Thoracic aorta (tissue), 2 donors: ENCODE measurements at regions not wholly inside any gene's neighbourhood (a gene's known extent, or its start where the extent isn't known, plus 50 kb on each side); places are given as distances from the start of the nearest gene placed in this dataset.

Experiments
- ATAC-seq: fragments of 150-250 bp; one replicate; pipeline ENCODE4 v1.8.0; 2017; ENCODE audit warnings: low read depth; ENCODE audit not compliant: insufficient number of reproducible peaks, low FRiP score
- DNase-seq: peaks from one replicate; pipeline ENCODE4 v3.0.0-alpha.2; 2020; ENCODE audit warnings: low spot score
- H3K27ac ChIP-seq, 2 donors: fragments of 200-600 bp; sonication (generic); 1 replicate in 1 of 2; 2 replicates in 1 of 2; pipeline ENCODE4 v1.5.1; 2016; ENCODE audit warnings: mild to moderate bottlenecking in 2 of 2, moderate library complexity in 2 of 2
- H3K27me3 ChIP-seq: fragments of 200-600 bp; sonication (generic); replicated peaks from 2 replicates; pipeline ENCODE4 v1.6.0; 2016; ENCODE audit warnings: mild to moderate bottlenecking; ENCODE audit not compliant: insufficient read depth
- H3K36me3 ChIP-seq: fragments of 200-600 bp; sonication (generic); one replicate; pipeline ENCODE4 v1.5.1; 2016
- H3K4me1 ChIP-seq, 2 donors: fragments of 200-600 bp; sonication (generic); 1 replicate in 1 of 2; 2 replicates in 1 of 2; pipeline versions ENCODE4 v1.5.1 to v1.6.0; 2016; ENCODE audit warnings: low read depth in 2 of 2, mild to moderate bottlenecking in 1 of 2; ENCODE audit not compliant: control insufficient read depth in 1 of 2
- H3K4me3 ChIP-seq: fragments of 200-600 bp; sonication (generic); 2 replicates; pipeline ENCODE4 v1.5.1; 2016; ENCODE audit warnings: mild to moderate bottlenecking
- H3K9me3 ChIP-seq: fragments of 200-600 bp; sonication (generic); 2 replicates; pipeline ENCODE4 v1.5.1; 2016
- CTCF ChIP-seq: fragments of 200-600 bp; sonication (generic); IDR thresholded peaks from one replicate; pipeline ENCODE4 v1.5.1; 2019; ENCODE audit warnings: antibody characterized with exemption

- Histone ChIP-seq H3K27ac (no peak overlapping the region), H3K27me3 (no peaks in the 10 kb centered on the region), H3K9me3 (no peaks in the 10 kb centered on the region), H3K4me1 (no peaks in the 10 kb centered on the region), H3K4me3 (no peak overlapping the region), H3K36me3 (no peaks in the 10 kb centered on the region)
- DNase-seq (no peak), ATAC-seq (no peak)
- no peak for TF ChIP-seq CTCF
Observed at GRCh38 chr4:125760956-125761355, 446.2 kb downstream of the FAT4 start.

- no peaks in the 10 kb centered on the region for H3K36me3 ChIP-seq
- no peaks in the 10 kb centered on the region for H3K4me1 ChIP-seq
- no peaks in the 10 kb centered on the region for H3K9me3 ChIP-seq
- no peaks in the 10 kb centered on the region for H3K27me3 ChIP-seq
- TF ChIP-seq CTCF: no peak
- no peak overlapping the region for H3K4me3 ChIP-seq
- DNase-seq (no peak), ATAC-seq (no peak)
- H3K27ac ChIP-seq: no peak overlapping the region
Observed at GRCh38 chr4:125762537-125762936, 447.8 kb downstream of the FAT4 start.

GRCh38 chr4:125765941-125766340, 451.2 kb downstream of the FAT4 start:
- H3K27me3 ChIP-seq: no peaks in the 10 kb centered on the region
- TF ChIP-seq CTCF: no peak
- H3K36me3 ChIP-seq: no peaks in the 10 kb centered on the region
- ATAC-seq (no peak), DNase-seq (no peak)
- no peak overlapping the region for H3K4me3 ChIP-seq
- H3K27ac ChIP-seq: no peak overlapping the region
- no peaks in the 10 kb centered on the region for H3K4me1 ChIP-seq
- no peaks in the 10 kb centered on the region for H3K9me3 ChIP-seq

- no peaks in the 10 kb centered on the region for H3K27me3 ChIP-seq
- no peak overlapping the region for H3K4me3 ChIP-seq
- TF ChIP-seq CTCF: no peak
- H3K9me3 ChIP-seq: no peaks in the 10 kb centered on the region
- no peak for ATAC-seq
- no peaks in the 10 kb centered on the region for H3K4me1 ChIP-seq
- DNase-seq: no peak
- H3K36me3 ChIP-seq: no peaks in the 10 kb centered on the region
- no peak overlapping the region for H3K27ac ChIP-seq
Observed at GRCh38 chr4:125770814-125771398, 456.2 kb downstream of the FAT4 start.

- no peak for ATAC-seq
- Histone ChIP-seq H3K4me1 (no peaks in the 10 kb centered on the region), H3K9me3 (no peaks in the 10 kb centered on the region), H3K4me3 (no peak overlapping the region), H3K36me3 (no peaks in the 10 kb centered on the region), H3K27me3 (no peaks in the 10 kb centered on the region), H3K27ac (no peak overlapping the region)
- no peak for TF ChIP-seq CTCF
- no peak for DNase-seq
Observed at GRCh38 chr4:125772680-125773079, 457.9 kb downstream of the FAT4 start.
